ENCODE measurements at regions not wholly inside any gene's neighbourhood (a gene's known extent, or its start where the extent isn't known, plus 50 kb on each side); places are given as distances from the start of the nearest gene placed in this dataset.

GRCh38 chr3:107263269-107264021 lies 113.8 kb upstream of the CCDC54 start:
- Mint-ChIP-seq H3K4me1 (ENCODE audit: unreplicated experiment) (peaks cover 16% of the 10 kb centered on the region), H3K4me3 (ENCODE audit: unreplicated experiment) (no peak overlapping the region), H3K9me3 (ENCODE audit: unreplicated experiment) (no peaks in the 10 kb centered on the region), H3K27ac (ENCODE audit: unreplicated experiment) (no peak overlapping the region), H3K27me3 (ENCODE audit: unreplicated experiment) (no peaks in the 10 kb centered on the region), H3K36me3 (ENCODE audit: low read depth, unreplicated experiment) (no peaks in the 10 kb centered on the region)
- no peak for TF ChIP-seq CTCF (IDR thresholded peaks at IDR 0.05; ENCODE audit: unreplicated experiment)
- DNase-seq (ENCODE audit: low spot score) = no peak

GRCh38 chr3:107264888-107265287 lies 112.4 kb upstream of the CCDC54 start:
- Mint-ChIP-seq H3K9me3 (ENCODE audit: unreplicated experiment) (no peaks in the 10 kb centered on the region), H3K27ac (ENCODE audit: unreplicated experiment) (no peak overlapping the region), H3K36me3 (ENCODE audit: low read depth, unreplicated experiment) (no peaks in the 10 kb centered on the region), H3K27me3 (ENCODE audit: unreplicated experiment) (no peaks in the 10 kb centered on the region), H3K4me1 (ENCODE audit: unreplicated experiment) (peaks cover 16% of the 10 kb centered on the region), H3K4me3 (ENCODE audit: unreplicated experiment) (no peak overlapping the region)
- DNase-seq (ENCODE audit: low spot score) = no peak
- no peak for TF ChIP-seq CTCF (IDR thresholded peaks at IDR 0.05; ENCODE audit: unreplicated experiment)

- Mint-ChIP-seq H3K27ac (ENCODE audit: unreplicated experiment) (no peak overlapping the region), H3K36me3 (ENCODE audit: low read depth, unreplicated experiment) (no peaks in the 10 kb centered on the region), H3K27me3 (ENCODE audit: unreplicated experiment) (no peaks in the 10 kb centered on the region), H3K9me3 (ENCODE audit: unreplicated experiment) (no peaks in the 10 kb centered on the region), H3K4me1 (ENCODE audit: unreplicated experiment) (peaks cover 16% of the 10 kb centered on the region), H3K4me3 (ENCODE audit: unreplicated experiment) (no peak overlapping the region)
- no peak for TF ChIP-seq CTCF (IDR thresholded peaks at IDR 0.05; ENCODE audit: unreplicated experiment)
- no peak for DNase-seq (ENCODE audit: low spot score)
Measured at GRCh38 chr3:107265526-107265925, 111.7 kb upstream of the CCDC54 start.

GRCh38 chr3:107268469-107268868 lies 108.8 kb upstream of the CCDC54 start:
- no peak for DNase-seq (ENCODE audit: low spot score)
- H3K4me3 Mint-ChIP-seq (ENCODE audit: unreplicated experiment) = no peak overlapping the region
- no peaks in the 10 kb centered on the region for H3K27me3 Mint-ChIP-seq (ENCODE audit: unreplicated experiment)
- no peaks in the 10 kb centered on the region for H3K36me3 Mint-ChIP-seq (ENCODE audit: low read depth, unreplicated experiment)
- TF ChIP-seq CTCF (IDR thresholded peaks at IDR 0.05; ENCODE audit: unreplicated experiment) = no peak
- H3K9me3 Mint-ChIP-seq (ENCODE audit: unreplicated experiment) = no peaks in the 10 kb centered on the region
- H3K4me1 Mint-ChIP-seq (ENCODE audit: unreplicated experiment) = peaks cover 17% of the 10 kb centered on the region
- H3K27ac Mint-ChIP-seq (ENCODE audit: unreplicated experiment) = no peak overlapping the region

- no peak overlapping the region for H3K27ac Mint-ChIP-seq (ENCODE audit: unreplicated experiment)
- no peaks in the 10 kb centered on the region for H3K36me3 Mint-ChIP-seq (ENCODE audit: low read depth, unreplicated experiment)
- H3K27me3 Mint-ChIP-seq (ENCODE audit: unreplicated experiment) = no peaks in the 10 kb centered on the region
- DNase-seq (ENCODE audit: low spot score) = no peak
- no peak for TF ChIP-seq CTCF (IDR thresholded peaks at IDR 0.05; ENCODE audit: unreplicated experiment)
- no peak overlapping the region for H3K4me3 Mint-ChIP-seq (ENCODE audit: unreplicated experiment)
- H3K9me3 Mint-ChIP-seq (ENCODE audit: unreplicated experiment) = no peaks in the 10 kb centered on the region
- H3K4me1 Mint-ChIP-seq (ENCODE audit: unreplicated experiment) = peaks cover 14% of the 10 kb centered on the region
Measured at GRCh38 chr3:107269136-107269535, 108.1 kb upstream of the CCDC54 start.

Data from endothelial cell (in vitro differentiated cells).